ENCODE measurements at regions not wholly inside any gene's neighbourhood (a gene's known extent, or its start where the extent isn't known, plus 50 kb on each side); places are given as distances from the start of the nearest gene placed in this dataset.

DNA sequence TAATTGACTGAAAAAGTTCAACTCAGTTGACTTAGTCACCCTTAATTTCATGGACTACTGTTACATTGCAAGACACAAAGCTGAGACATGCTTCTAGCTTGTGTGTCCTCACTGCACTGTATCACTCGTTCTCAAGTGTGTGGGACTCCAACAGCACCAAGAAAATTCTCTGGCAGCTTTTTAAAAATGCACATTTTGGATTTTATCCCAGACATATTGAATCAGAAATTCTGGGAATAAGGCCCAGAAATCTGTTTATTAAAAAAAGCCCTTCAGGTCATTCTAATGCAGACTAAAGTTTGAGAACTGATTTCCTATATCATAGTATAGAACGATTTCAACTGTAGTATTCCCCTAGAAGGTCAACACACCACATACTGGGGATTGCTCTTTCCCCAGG lies 1485.3 kb downstream of the PCDH9 start:
- TF ChIP-seq YY1 (IDR thresholded peaks at IDR 0.05; ENCODE audit: low read depth) (no peak), TEAD4 (IDR thresholded peaks at IDR 0.05) (no peak), CEBPB (IDR thresholded peaks at IDR 0.05) (no peak), EP300 (IDR thresholded peaks at IDR 0.05; ENCODE audit: borderline replicate concordance) (no peak), TCF12 (IDR thresholded peaks at IDR 0.05; ENCODE audit: low read depth) (no peak), RAD21 (IDR thresholded peaks at IDR 0.05; ENCODE audit: low read depth) (no peak), TAF1 (IDR thresholded peaks at IDR 0.05; ENCODE audit: low read depth) (no peak), FOXM1 (IDR thresholded peaks at IDR 0.05; ENCODE audit: borderline replicate concordance, low read depth) (no peak)
- TF ChIP-seq, protein P1, sequence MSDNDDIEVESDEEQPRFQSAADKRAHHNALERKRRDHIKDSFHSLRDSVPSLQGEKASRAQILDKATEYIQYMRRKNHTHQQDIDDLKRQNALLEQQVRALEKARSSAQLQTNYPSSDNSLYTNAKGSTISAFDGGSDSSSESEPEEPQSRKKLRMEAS (IDR thresholded peaks at IDR 0.05) = no peak
- TF ChIP-seq, protein P2, sequence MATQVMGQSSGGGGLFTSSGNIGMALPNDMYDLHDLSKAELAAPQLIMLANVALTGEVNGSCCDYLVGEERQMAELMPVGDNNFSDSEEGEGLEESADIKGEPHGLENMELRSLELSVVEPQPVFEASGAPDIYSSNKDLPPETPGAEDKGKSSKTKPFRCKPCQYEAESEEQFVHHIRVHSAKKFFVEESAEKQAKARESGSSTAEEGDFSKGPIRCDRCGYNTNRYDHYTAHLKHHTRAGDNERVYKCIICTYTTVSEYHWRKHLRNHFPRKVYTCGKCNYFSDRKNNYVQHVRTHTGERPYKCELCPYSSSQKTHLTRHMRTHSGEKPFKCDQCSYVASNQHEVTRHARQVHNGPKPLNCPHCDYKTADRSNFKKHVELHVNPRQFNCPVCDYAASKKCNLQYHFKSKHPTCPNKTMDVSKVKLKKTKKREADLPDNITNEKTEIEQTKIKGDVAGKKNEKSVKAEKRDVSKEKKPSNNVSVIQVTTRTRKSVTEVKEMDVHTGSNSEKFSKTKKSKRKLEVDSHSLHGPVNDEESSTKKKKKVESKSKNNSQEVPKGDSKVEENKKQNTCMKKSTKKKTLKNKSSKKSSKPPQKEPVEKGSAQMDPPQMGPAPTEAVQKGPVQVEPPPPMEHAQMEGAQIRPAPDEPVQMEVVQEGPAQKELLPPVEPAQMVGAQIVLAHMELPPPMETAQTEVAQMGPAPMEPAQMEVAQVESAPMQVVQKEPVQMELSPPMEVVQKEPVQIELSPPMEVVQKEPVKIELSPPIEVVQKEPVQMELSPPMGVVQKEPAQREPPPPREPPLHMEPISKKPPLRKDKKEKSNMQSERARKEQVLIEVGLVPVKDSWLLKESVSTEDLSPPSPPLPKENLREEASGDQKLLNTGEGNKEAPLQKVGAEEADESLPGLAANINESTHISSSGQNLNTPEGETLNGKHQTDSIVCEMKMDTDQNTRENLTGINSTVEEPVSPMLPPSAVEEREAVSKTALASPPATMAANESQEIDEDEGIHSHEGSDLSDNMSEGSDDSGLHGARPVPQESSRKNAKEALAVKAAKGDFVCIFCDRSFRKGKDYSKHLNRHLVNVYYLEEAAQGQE (IDR thresholded peaks at IDR 0.05; ENCODE audit: low read depth) = no peak
- TF ChIP-seq, protein P3, sequence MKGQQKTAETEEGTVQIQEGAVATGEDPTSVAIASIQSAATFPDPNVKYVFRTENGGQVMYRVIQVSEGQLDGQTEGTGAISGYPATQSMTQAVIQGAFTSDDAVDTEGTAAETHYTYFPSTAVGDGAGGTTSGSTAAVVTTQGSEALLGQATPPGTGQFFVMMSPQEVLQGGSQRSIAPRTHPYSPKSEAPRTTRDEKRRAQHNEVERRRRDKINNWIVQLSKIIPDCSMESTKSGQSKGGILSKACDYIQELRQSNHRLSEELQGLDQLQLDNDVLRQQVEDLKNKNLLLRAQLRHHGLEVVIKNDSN (IDR thresholded peaks at IDR 0.05) = no peak
